ENCODE measurements at regions not wholly inside any gene's neighbourhood (a gene's known extent, or its start where the extent isn't known, plus 50 kb on each side); places are given as distances from the start of the nearest gene placed in this dataset.

- H3K27ac ChIP-seq (ENCODE audit: low read length), result no peak overlapping the region
- no peaks in the 10 kb centered on the region for H3K27me3 ChIP-seq (ENCODE audit: low read depth, low read length)
- H3K4me1 ChIP-seq (ENCODE audit: low read length), result no peaks in the 10 kb centered on the region
- H3K9me3 ChIP-seq (ENCODE audit: insufficient read depth, low read length), result no peaks in the 10 kb centered on the region
- no peaks in the 10 kb centered on the region for H3K79me2 ChIP-seq (ENCODE audit: low read length)
- TF ChIP-seq EZH2phosphoT487 (IDR thresholded peaks at IDR 0.05; ENCODE audit: low read depth) (no peak), CTCF (IDR thresholded peaks at IDR 0.05; ENCODE audit: low read depth, low read length) (no peak)
- no peak overlapping the region for H3K9ac ChIP-seq (ENCODE audit: low read length)
- H3K4me2 ChIP-seq (ENCODE audit: low read length), result no peak overlapping the region
- no peak overlapping the region for H2AFZ ChIP-seq (ENCODE audit: low read depth, low read length)
- H4K20me1 ChIP-seq (ENCODE audit: insufficient read depth, low read length), result no peaks in the 10 kb centered on the region
- no peak overlapping the region for H3K4me3 ChIP-seq (ENCODE audit: low read length)
- H3K36me3 ChIP-seq (replicated peaks; ENCODE audit: low read depth, low read length), result no peaks in the 10 kb centered on the region
Measured at GRCh38 chr2:198494931-198495330, 690.5 kb downstream of the PLCL1 start.

GRCh38 chr2:198490748-198491147 is 686.4 kb downstream of the PLCL1 start:
- no peak for TF ChIP-seq CTCF (IDR thresholded peaks at IDR 0.05; ENCODE audit: low read depth, low read length)
- TF ChIP-seq EZH2phosphoT487 (IDR thresholded peaks at IDR 0.05; ENCODE audit: low read depth), result no peak
- no peak overlapping the region for H3K4me3 ChIP-seq (ENCODE audit: low read length)
- no peak overlapping the region for H3K27ac ChIP-seq (ENCODE audit: low read length)
- no peak overlapping the region for H3K4me2 ChIP-seq (ENCODE audit: low read length)
- no peaks in the 10 kb centered on the region for H3K79me2 ChIP-seq (ENCODE audit: low read length)
- no peak overlapping the region for H3K9ac ChIP-seq (ENCODE audit: low read length)
- no peaks in the 10 kb centered on the region for H3K36me3 ChIP-seq (replicated peaks; ENCODE audit: low read depth, low read length)
- no peak overlapping the region for H2AFZ ChIP-seq (ENCODE audit: low read depth, low read length)
- H3K4me1 ChIP-seq (ENCODE audit: low read length), result no peaks in the 10 kb centered on the region
- H4K20me1 ChIP-seq (ENCODE audit: insufficient read depth, low read length), result no peaks in the 10 kb centered on the region
- no peaks in the 10 kb centered on the region for H3K9me3 ChIP-seq (ENCODE audit: insufficient read depth, low read length)
- H3K27me3 ChIP-seq (ENCODE audit: low read depth, low read length), result no peaks in the 10 kb centered on the region

- no peak overlapping the region for H3K27ac ChIP-seq (ENCODE audit: low read length)
- H3K9me3 ChIP-seq (ENCODE audit: insufficient read depth, low read length), result no peaks in the 10 kb centered on the region
- no peaks in the 10 kb centered on the region for H3K4me1 ChIP-seq (ENCODE audit: low read length)
- H3K4me3 ChIP-seq (ENCODE audit: low read length), result no peak overlapping the region
- H3K9ac ChIP-seq (ENCODE audit: low read length), result no peak overlapping the region
- no peak overlapping the region for H3K4me2 ChIP-seq (ENCODE audit: low read length)
- TF ChIP-seq EZH2phosphoT487 (IDR thresholded peaks at IDR 0.05; ENCODE audit: low read depth) (no peak), CTCF (IDR thresholded peaks at IDR 0.05; ENCODE audit: low read depth, low read length) (no peak)
- H2AFZ ChIP-seq (ENCODE audit: low read depth, low read length), result no peak overlapping the region
- H3K79me2 ChIP-seq (ENCODE audit: low read length), result no peaks in the 10 kb centered on the region
- no peaks in the 10 kb centered on the region for H4K20me1 ChIP-seq (ENCODE audit: insufficient read depth, low read length)
- no peaks in the 10 kb centered on the region for H3K36me3 ChIP-seq (replicated peaks; ENCODE audit: low read depth, low read length)
- H3K27me3 ChIP-seq (ENCODE audit: low read depth, low read length), result no peaks in the 10 kb centered on the region
Measured at GRCh38 chr2:198488964-198489363, 684.6 kb downstream of the PLCL1 start.

GRCh38 chr2:198483051-198483450 is 678.7 kb downstream of the PLCL1 start:
- no peaks in the 10 kb centered on the region for H4K20me1 ChIP-seq (ENCODE audit: insufficient read depth, low read length)
- no peaks in the 10 kb centered on the region for H3K27me3 ChIP-seq (ENCODE audit: low read depth, low read length)
- no peaks in the 10 kb centered on the region for H3K36me3 ChIP-seq (replicated peaks; ENCODE audit: low read depth, low read length)
- no peak overlapping the region for H3K27ac ChIP-seq (ENCODE audit: low read length)
- no peak overlapping the region for H3K9ac ChIP-seq (ENCODE audit: low read length)
- no peak overlapping the region for H3K4me3 ChIP-seq (ENCODE audit: low read length)
- H2AFZ ChIP-seq (ENCODE audit: low read depth, low read length), result no peak overlapping the region
- H3K4me1 ChIP-seq (ENCODE audit: low read length), result no peaks in the 10 kb centered on the region
- no peaks in the 10 kb centered on the region for H3K79me2 ChIP-seq (ENCODE audit: low read length)
- no peak overlapping the region for H3K4me2 ChIP-seq (ENCODE audit: low read length)
- TF ChIP-seq EZH2phosphoT487 (IDR thresholded peaks at IDR 0.05; ENCODE audit: low read depth) (no peak), CTCF (IDR thresholded peaks at IDR 0.05; ENCODE audit: low read depth, low read length) (no peak)
- no peaks in the 10 kb centered on the region for H3K9me3 ChIP-seq (ENCODE audit: insufficient read depth, low read length)

All from OCI-LY3 (cell line).